ENCODE measurements at regions not wholly inside any gene's neighbourhood (a gene's known extent, or its start where the extent isn't known, plus 50 kb on each side); places are given as distances from the start of the nearest gene placed in this dataset.

GRCh38 chr6:50989123-50989522 lies 170.5 kb downstream of the TFAP2B start:
- TF ChIP-seq CTCF (IDR thresholded peaks at IDR 0.05; ENCODE audit: low read depth, low read length, poor library complexity, severe bottlenecking) = no peak
- TF ChIP-seq EZH2phosphoT487 (IDR thresholded peaks at IDR 0.05; ENCODE audit: borderline replicate concordance, low read length) = no peak
